ENCODE measurements at regions not wholly inside any gene's neighbourhood (a gene's known extent, or its start where the extent isn't known, plus 50 kb on each side); places are given as distances from the start of the nearest gene placed in this dataset.
A peak's percentile ranks its signal among the peaks of the same experiment; 100 is the strongest.
"Not testable (repeated sequence)": the region's sequence is repeated elsewhere in the genome, so short reads cannot be mapped to it uniquely, and the experiment has no call there.

DNA sequence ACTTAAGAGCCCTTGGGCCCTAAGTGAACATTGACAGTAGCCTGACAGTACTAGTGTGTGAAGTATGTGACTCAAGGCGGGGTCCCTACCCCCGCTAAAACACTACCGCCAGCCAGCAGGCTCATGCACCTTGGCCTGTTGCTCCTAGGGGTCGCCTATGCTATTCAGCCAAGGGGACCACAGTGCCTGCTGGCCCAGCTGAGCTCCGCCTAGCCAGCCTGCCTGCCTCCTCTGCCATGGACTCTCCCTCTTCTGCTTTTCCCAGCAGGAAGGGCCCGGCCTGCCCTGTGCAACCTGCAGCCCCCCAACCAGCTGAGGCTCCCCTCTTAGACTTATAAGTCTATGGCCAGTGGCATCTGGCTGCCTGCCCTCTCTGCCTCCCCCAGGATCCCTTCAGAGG is 193.1 kb downstream of the MSX2 start:
- DNase-seq (ENCODE audit: low spot score), result not testable (repeated sequence)

DNA sequence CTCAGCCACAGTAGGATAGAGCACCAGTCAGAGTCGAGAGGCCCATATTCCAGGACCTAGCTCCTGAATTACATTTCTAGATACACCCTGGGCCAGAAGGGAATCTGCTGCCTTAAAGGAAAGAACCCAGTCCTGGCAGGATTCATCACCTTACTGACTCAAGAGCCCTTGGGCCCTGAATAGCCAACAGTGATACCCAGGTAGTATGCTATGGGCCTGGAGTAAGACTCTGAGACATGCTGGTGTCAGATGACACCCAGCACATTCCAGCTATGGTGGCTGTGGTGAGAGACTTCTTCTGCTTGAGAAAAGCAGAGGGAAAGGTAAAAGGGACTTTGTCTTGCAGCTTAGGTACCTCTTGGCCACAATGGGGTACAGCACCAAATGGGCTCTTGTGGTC is 192.5 kb downstream of the MSX2 start:
- not testable (repeated sequence) for DNase-seq (ENCODE audit: low spot score)

DNA sequence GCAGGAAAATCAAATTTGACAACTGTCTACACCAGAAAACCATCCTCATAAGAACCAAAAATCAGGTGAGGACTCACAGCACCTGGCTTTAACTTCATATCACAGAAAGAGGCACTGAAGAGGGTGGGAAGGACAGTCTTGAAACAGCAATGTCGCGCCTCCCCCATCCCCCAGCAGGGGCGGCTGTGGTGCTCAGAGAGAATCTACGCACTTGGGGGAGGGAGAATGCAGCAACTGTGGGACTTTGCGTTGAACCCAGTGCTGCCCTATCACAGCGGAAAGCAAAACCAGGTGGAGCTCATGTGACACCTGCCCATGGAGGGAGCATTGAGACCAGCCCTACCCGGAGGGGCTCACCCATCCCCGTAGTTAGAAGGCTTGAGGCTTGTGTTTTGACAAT is 191.8 kb downstream of the MSX2 start:
- no peak for DNase-seq (ENCODE audit: low spot score)

DNA sequence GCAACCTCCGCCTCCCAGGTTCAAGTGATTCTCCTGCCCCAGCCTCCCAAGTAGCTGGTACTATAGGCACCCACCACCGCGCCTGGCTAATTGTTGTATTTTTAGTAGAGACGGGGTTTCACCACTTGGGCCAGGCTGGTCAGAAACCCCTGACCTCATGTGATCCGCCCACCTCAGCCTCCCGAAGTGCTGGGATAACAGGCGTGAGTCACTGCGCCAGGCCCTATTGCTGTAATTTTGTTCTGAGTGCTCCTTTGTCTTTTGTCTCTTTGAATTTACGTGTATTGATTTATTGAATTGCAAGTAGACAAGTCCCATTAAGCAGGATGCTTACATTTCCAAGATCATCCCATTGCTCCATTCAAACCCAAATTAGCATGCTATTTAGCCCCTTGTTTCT is 186.7 kb downstream of the MSX2 start:
- no peak for DNase-seq (ENCODE audit: low spot score)

DNA sequence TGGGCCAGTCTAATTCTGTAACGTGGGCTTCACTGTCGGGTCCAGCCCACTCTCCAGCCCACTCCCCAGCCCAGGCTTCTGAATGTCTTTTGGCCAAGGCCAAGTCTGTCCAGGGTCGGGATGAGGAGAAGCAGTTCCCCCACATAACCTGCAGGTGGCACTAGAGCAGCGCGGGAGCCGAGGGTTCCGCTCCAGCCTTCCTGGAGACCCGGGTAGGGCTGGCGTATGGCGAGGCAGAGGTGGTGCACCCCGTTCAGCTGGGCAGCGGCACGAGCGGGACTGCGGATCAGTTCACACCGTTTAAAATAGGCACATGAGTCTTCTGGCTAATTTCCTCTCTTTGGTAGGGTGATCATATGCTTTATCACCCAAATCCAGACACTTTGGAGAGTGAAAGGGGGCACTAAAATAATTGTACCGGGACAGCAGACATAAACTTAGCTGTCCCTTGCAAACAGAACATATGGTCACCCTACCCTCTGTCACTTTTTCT is 185.9 kb downstream of the MSX2 start:
- DNase-seq (ENCODE audit: low spot score), result peak; percentile 77

DNA sequence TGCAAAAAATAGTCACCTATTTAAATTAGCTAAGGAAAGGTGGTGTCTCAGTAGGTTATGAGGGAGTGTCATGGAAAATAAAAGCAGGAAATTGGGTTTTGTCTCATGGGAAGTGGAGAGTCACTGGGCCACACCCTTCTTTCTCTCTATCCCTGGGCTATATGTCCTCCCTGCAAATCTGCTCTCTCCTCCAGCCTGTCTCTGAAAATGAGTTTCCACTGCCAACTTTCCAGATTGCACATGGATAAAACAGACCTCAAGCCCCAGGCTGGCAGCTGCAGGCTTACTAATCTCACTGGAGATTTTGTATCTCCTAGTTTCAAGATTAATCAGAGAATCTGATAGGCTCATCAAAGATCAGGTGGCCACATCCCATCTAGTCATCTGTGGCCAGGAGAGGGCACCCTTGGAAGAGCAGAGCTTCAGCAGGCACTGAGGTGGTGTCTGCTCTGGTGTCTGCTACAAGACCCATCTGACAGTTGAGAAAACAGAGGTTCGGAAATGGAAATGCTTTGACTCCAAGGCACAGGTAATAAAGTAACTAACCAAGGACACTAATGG is 178.9 kb downstream of the MSX2 start:
- peak; percentile 31 for DNase-seq (ENCODE audit: low spot score)

DNA sequence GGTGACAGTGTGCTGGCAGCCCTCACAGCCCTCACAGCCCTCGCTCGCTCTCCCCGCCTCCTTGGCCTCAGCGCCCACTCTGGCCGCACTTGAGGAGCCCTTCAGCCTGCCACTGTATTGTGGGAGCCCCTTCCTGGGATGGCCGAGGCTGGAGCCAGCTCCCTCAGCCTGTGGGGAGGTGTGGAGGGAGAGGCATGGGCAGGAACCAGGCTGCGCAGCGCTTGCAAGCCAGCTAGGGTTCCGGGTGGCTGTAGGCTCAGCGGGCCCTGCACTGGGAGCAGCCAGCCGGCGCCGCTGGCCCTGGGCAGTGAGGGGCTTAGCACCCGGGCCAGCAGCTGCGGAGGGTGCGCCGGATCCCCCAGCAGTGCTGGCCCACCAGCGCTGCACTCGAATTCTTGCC is 177.0 kb downstream of the MSX2 start:
- DNase-seq (ENCODE audit: low spot score), result no peak

DNA sequence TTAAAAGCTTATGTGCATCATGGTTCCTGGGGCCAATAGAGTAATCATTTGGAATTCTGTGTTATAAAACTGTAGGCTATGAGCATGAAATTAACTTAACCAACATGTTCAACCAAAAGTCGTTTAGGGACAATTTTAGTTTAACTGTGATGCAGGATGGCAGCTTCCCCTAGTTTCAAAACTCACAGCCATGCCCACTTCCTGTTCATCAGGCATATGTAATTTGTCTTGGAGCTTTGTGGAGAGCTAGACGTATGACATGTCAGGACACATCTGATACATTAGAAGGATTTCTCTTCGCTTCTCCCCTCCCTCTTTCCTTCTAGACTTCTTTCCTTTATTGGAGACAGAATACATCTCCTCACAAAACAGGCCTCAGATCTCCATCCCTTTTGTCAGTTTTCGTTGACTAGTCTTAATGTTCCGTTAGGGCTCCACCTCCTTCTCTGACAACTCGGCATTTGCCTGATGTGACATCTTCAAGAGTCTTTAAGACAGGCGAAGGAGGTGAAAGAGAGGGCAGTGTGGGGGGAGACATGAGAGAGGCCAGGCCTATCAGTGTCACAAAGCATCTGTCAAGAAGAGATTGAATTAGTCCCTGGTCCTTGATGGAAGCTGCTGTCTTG is 176.0 kb downstream of the MSX2 start:
- DNase-seq (ENCODE audit: low spot score), result no peak

DNA sequence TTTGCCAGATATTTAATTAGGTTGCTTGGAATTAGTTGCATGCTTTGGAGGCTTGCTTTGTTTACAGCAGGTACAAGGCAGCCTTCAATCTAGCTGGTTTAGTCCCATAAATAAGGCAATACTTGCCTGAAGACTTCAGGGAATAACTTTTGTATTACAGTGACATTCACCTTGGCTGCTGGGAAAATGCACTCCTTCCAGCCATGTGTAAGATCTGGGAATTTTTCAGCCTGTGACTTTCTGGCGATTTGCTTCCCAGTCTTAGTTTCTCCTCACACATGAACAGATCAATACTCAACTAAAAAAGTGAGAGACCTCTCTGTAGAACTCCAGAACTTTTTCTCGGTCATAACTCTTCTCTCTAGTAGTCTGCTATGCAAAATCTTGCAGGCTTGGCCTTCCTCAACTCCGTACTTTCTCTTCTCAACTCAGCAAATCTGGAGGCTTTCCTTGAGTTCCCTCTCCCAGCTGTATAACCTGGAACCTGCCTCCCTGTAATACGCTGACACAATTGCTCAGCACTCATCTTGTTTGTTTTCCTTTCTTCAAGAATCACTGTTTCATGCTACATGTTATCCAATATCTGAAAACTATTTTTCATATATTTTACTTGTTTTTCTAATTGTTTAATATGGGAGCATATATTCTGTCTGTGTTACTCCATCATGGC is 173.0 kb downstream of the MSX2 start:
- no peak for DNase-seq (ENCODE audit: low spot score)

DNA sequence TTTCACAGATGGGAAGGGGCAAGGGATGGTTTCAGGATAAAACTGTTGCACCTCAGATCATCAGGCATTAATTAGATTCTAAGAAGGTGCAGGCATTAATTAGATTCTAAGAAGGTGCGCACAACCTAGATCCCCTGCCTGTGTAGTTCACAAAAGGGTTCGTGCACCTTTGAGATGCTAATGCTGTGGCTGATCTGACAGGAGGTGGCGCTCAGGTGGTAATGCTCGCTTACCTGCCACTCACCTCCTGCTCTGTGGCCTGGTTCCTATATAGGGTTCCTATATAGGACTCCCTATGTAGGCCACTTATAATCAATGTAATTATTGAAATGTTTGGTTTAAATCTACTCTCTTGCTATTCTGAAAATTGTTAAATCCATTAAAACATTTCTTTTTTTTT is 171.0 kb downstream of the MSX2 start:
- peak; percentile 32 for DNase-seq (ENCODE audit: low spot score)

DNA sequence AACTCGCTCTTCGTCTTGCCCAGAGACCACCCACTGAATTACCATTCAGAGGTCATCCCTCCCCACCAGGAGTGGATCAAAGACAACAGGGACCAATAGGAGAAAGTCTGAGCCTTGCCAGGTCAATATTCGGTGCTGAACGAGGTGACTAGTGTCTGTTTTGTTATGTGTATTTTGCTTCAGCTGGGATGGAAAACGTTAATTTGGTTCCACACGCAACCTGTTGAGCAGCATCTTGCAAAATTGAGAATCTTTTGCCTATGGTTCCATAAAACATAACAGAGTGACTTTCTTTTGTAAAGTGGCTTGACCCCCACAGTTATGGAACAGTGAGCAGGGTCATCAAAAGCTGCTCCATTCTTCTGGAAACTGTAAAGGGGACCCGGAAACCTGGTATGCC is 168.4 kb downstream of the MSX2 start:
- no peak for DNase-seq (ENCODE audit: low spot score)

DNA sequence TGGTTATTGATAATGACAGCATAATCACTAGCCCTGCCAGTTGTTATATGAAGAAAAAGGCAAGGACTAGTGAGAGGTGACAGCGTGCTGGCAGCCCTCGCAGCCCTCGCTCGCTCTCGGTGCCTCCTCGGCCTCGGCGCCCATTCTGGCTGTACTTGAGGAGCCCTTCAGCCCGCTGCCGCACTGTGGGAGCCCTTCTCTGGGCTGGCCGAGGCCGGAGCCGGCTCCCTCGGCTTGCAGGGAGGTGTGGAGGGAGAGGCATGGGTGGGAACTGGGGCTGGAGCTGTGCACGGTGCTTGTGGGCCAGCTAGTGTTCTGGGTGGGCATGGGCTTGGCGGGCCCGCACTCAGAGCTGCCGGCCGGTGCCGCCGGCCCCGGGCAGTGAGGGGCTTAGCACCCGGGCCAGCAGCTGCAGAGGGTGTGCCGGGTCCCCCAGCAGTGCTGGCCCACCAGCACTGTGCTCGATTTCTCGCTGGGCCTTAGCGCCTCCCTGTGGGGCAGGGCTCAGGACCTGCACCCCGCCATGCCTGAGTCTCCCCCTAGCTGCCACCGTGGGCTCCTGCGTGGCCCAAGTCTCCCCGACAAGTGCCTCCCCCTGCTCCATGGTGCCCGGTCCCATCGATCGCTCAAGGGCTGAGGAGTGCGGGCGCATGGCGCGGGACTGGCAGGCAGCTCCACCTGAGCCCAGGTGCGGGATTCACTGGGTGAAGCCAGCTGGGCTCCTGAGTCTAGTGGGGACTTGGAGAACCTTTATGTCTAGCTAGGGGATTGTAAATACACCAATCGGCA is 156.2 kb downstream of the MSX2 start:
- DNase-seq (ENCODE audit: low spot score), result not testable (repeated sequence)

DNA sequence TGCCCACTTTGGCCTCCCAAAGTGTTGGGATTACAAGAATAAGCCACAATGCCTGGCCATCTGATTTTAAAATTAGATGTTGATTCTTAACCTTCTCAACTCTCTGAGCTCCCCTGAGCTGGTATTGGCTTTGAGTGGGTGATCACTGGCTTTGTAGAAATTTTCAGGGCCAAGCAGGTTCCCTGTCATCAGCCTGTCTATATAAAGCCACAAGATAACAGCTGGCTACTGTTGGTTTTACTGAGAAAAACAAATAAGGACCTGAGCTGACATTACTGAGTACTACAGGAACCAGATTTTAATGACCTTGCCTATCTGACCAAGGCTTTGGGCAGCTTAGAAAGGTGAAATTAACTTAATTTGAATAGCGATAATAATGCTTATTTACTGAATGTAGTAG is 153.6 kb downstream of the MSX2 start:
- no peak for DNase-seq (ENCODE audit: low spot score)

DNA sequence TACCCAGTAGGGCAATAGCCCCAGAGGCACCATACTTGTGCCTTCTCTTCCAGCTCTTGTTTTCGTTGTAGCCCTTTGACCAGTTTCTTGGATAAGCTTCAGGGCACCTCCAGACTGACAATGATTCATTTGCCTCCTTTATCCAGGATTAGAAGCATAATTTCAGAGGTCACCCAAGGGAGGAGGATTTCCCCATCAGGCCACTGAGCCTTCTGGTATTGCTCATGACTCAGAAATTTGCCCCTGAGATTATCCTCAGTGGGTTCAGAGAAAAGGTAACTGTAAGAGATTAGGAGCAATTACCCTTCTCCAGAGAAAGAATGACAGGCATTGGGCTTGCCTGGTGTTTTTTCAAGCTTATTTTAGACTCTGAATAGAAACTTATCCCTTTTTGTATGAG is 147.9 kb downstream of the MSX2 start:
- no peak for DNase-seq (ENCODE audit: low spot score)

DNA sequence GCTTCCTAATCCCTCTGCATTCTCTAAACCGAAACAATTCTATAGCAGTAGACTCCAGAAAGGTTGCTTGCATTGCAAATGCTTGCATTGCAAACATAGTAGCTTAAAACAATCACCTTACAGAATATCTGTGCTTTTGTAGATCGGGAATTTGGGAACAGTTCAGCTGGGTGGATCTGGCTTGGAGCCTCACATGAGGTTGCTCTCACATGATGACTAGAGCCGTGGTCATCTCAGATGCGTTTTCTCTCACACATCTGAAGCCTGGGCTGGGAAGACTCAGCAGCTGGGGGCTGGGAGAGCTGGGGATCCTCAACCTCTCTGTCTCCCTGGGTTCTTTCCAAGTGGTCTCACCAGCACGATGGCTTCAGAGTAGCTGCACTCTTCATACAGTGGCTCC is 127.8 kb downstream of the MSX2 start:
- DNase-seq (ENCODE audit: low spot score), result no peak

DNA sequence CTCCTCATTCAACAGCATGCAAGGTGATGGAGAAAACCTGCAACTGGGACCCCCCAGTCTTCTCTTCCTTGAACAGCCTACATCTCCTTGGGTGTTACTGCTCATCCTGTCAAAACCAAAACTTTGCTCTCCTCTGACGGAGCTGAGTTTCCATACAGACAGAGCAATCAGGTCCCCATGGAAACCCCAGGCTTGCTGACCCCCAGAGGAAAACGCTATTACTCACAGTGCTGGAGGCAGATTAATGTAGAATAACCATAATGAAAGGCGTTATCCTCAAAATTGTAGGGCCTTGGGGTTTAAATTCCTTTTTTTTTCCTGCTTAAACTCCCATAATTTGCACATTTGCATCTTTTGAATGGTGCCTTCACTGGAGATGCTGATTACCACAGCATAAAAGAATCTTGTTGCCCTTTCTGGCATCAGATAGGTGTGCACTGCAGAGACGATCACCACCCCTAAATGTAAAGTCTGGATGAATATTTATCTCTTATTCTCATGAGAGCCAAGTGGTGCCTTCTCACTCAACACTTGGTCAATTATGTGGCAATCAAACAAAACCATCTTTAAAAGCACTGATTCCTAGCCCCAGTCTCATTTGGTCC is 126.3 kb downstream of the MSX2 start:
- no peak for DNase-seq (ENCODE audit: low spot score)

DNA sequence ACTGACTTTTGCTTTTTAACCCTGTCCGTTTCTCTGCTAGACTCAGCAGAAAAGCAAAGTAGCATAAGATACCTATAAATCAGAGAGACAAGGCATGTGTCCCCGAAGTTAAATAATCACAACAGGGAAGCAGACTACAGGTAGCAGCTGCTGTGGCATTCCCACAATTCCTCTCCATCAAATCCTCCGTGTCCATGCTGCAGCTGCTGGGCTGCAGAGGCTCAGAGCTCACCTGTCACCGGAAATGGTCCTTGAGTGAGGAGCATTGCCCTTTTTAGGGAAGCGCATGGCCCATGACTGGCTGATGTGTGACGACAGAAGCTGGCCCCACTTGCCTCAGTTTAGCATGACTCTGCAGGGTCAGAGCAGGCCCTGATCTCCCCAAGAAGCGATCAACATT is 125.0 kb downstream of the MSX2 start:
- DNase-seq (ENCODE audit: low spot score), result no peak

DNA sequence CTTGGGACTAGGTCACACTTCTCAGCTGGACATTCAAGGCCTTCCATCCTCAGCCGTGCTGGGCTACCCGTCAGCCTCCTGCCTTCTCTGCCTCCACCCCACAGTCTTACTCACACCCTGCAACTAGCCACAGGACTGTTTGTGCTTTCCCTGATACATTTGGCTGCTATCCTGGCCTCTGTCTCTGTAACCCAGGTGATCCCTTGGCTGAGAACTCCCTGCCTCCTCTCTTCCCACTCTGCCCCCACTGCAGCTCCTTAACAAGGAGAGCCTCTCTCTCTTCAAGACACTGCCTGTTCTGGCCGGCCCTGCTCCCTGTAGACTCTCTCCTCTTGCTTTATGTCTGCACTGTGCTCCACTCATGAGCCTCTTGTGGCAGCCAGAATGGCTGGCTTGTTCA is 120.6 kb downstream of the MSX2 start:
- DNase-seq (ENCODE audit: low spot score), result no peak

DNA sequence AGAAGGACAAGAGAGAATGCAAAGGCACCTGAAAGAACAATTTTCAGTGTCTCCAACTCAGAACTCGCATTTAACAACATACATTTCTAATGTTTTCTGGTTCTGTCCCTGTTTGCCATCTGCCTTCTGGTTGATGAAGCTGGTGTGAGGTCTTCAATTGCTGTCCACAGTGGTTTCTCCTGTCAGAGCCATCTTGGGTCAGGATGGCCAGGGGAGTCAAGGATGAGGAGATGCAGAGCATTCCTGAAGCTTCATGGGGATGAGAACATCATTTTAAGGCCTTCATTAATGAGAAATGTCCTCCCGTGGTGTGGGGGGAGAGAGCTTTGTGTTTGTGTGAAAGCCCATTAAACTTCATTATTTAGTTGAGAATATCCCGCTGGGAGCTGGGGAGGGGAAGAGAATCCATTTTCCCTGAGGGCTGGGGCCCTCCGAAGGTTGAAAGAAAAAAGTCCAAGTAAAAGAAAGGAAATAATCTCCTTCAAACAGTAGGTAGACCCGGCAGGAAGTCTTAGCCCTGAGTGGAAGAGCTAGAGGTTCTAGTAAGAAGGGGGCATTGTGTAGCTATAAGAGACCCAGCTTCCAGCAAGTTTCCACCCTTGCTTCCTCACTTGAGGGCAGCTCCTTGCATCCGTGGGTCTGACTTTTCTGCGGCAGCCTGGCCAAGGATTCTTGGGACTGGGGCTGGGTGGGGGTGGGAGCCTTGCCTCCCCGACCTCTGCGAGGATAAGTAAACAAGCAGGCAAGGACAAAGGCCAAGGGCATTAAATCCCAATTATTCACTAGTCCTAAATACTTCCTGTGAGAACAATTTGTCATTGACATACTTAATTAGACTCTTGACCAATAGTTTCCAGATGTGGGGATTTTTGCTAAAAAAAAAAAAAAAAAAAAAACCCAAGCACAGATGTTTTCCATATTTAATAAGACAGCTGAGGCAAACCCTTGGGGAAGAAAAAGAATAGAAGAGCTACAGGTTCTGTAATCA is 119.2 kb downstream of the MSX2 start:
- DNase-seq (ENCODE audit: low spot score), result no peak

DNA sequence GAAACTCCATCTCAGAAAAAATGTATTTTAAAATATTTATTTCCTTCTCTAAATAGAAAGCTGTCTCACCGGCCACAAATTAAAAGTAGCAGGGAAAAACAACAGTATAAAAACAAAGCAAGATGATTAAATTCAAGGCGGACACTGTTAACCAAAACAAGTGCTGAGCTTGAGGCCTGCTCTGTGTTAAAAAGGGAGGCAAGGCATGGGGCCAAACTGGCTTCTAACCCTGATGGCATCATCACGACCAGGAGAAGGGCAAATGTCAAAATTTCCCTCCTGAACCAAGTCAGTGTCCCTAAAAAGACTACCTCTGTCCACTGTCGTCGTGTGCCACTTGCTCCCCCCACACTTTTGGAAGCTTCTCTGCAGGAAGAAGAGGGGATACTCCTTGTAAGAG is 116.1 kb downstream of the MSX2 start:
- no peak for DNase-seq (ENCODE audit: low spot score)

DNA sequence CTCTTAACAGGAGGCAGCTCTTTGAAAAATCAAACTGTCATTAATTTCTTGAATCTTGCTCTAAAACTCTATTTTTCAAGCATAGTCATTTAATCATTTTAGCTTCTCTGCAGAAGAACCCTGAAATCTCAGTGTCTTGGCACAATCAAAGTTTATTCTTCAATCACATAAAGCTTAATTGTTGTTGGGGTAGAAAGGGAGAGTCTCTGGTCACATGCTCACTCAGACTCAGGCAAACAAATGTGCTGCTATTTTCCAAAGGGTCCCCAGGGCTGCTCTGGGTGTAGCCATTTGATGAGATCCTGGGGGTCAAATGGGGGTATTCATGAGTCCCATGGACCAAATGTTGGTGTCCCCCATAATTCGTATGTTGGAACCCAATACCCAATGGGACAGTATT is 114.8 kb downstream of the MSX2 start:
- DNase-seq (ENCODE audit: low spot score), result no peak
